ENCODE measurements at regions not wholly inside any gene's neighbourhood (a gene's known extent, or its start where the extent isn't known, plus 50 kb on each side); places are given as distances from the start of the nearest gene placed in this dataset.
A peak's percentile ranks its signal among the peaks of the same experiment; 100 is the strongest.

GRCh38 chr2:88281302-88282217 is 111.4 kb downstream of the THNSL2 start:
- DNase-seq: peak; percentile 82

GRCh38 chr2:88269836-88270235 is 99.7 kb downstream of the THNSL2 start:
- DNase-seq: no peak

- DNase-seq: peak; percentile 17
Observed at GRCh38 chr2:88265352-88266303, 95.5 kb downstream of the THNSL2 start.

- no peak for DNase-seq
Observed at GRCh38 chr2:88263861-88264260, 93.7 kb downstream of the THNSL2 start.

- no peak for DNase-seq
Observed at GRCh38 chr2:88261725-88262124, 91.6 kb downstream of the THNSL2 start.

GRCh38 chr2:88258208-88258607 is 88.1 kb downstream of the THNSL2 start:
- no peak for DNase-seq

- DNase-seq: no peak
Observed at GRCh38 chr2:88254437-88255091, 84.4 kb downstream of the THNSL2 start.

- no peak for DNase-seq
Observed at GRCh38 chr2:88253997-88254396, 83.9 kb downstream of the THNSL2 start.

GRCh38 chr2:88253375-88253774 is 83.2 kb downstream of the THNSL2 start:
- DNase-seq: no peak

- no peak for DNase-seq
Observed at GRCh38 chr2:88252646-88253045, 82.5 kb downstream of the THNSL2 start.

- no peak for DNase-seq
Observed at GRCh38 chr2:88252111-88252510, 82.0 kb downstream of the THNSL2 start.

GRCh38 chr2:88250404-88250803 is 80.3 kb downstream of the THNSL2 start:
- DNase-seq: peak; percentile 91

- peak; percentile 12 for DNase-seq
Observed at GRCh38 chr2:88248280-88248828, 78.2 kb downstream of the THNSL2 start.

- no peak for DNase-seq
Observed at GRCh38 chr2:88247531-88247930, 77.4 kb downstream of the THNSL2 start.

GRCh38 chr2:88245109-88245508 is 75.0 kb downstream of the THNSL2 start:
- no peak for DNase-seq

GRCh38 chr2:88239781-88240180 is 69.6 kb downstream of the THNSL2 start:
- no peak for DNase-seq

GRCh38 chr2:88236666-88237065 is 66.5 kb downstream of the THNSL2 start:
- no peak for DNase-seq

Data from hematopoietic multipotent progenitor cell treated with erythropoietin and hydrocortisone succinate and interleukin-3 and kit ligand, for 4 days (in vitro differentiated cells).